ENCODE measurements at regions not wholly inside any gene's neighbourhood (a gene's known extent, or its start where the extent isn't known, plus 50 kb on each side); places are given as distances from the start of the nearest gene placed in this dataset.

DNA sequence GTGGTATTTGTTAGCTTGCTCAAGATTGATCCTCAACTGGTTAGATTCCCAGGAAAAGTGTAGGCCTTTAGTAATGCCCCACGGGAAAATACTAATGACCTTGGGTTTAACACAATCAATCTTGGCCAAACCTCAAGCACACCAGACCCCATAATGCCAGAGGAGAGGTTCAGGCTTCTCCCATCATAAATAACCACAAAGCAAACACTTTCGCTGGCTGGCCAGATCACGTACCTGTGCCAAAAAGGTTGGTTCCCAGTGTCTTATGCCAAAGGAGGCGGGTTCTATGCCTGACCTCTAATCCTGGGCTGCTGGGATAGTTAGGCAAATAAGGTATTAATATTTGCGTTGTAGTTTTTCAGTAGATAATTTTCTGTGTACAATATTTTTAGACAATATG is 379.2 kb upstream of the CDH18 start:
- ChIA-PET POLR2A (no interaction called here), CTCF (no interaction called here), SMC1A (ENCODE audit: uncharacterized antibody, unreplicated experiment) (no interaction called here), RAD21 (ENCODE audit: unreplicated experiment) (no interaction called here)
- no peaks in the 10 kb centered on the region for H3K9me3 ChIP-seq (replicated peaks; ENCODE audit: control insufficient read depth, insufficient read depth, low read length)
- no peak overlapping the region for H2AFZ ChIP-seq (ENCODE audit: control insufficient read depth, low read depth, low read length)
- no peaks in the 10 kb centered on the region for H3K4me1 ChIP-seq (ENCODE audit: control insufficient read depth, insufficient read depth, low read length)
- DNase-seq (ENCODE audit: low read depth, low spot score): no peak
- in situ Hi-C loops (cut with MboI) (no loop called here), intact Hi-C loops (cut with micrococcal nuclease; ENCODE audit: unreplicated experiment) (no loop called here)
- no TSS peak for BruUV-seq (replicated peaks)
- no peaks in the 10 kb centered on the region for H4K20me1 ChIP-seq (ENCODE audit: control insufficient read depth, insufficient read depth)
- ATAC-seq: no peak
- H3K27ac ChIP-seq (ENCODE audit: control insufficient read depth, insufficient read depth): no peak overlapping the region
- H3K4me3 ChIP-seq: no peak overlapping the region
- TF ChIP-seq, protein P1, sequence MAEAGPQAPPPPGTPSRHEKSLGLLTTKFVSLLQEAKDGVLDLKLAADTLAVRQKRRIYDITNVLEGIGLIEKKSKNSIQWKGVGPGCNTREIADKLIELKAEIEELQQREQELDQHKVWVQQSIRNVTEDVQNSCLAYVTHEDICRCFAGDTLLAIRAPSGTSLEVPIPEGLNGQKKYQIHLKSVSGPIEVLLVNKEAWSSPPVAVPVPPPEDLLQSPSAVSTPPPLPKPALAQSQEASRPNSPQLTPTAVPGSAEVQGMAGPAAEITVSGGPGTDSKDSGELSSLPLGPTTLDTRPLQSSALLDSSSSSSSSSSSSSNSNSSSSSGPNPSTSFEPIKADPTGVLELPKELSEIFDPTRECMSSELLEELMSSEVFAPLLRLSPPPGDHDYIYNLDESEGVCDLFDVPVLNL (IDR thresholded peaks at IDR 0.05; ENCODE audit: low read depth, low read length): no peak
- TF ChIP-seq NFYA (IDR thresholded peaks at IDR 0.05; ENCODE audit: borderline replicate concordance, low read depth, low read length): no peak
- no peak for TF ChIP-seq NBN (IDR thresholded peaks at IDR 0.05)
- no peak for TF ChIP-seq TARDBP (IDR thresholded peaks at IDR 0.05; ENCODE audit: borderline replicate concordance)
- TF ChIP-seq CBFB (IDR thresholded peaks at IDR 0.05; ENCODE audit: low read depth): no peak
- TF ChIP-seq IKZF2 (IDR thresholded peaks at IDR 0.05): no peak
- FAIRE-seq: no peak
- WGBS (ENCODE audit: insufficient coverage, insufficient replicate concordance, low lambda C conversion rate, missing lambda C conversion rate): 37% methylated on average over 5 of the region's 5 CpGs
- H3K79me2 ChIP-seq (ENCODE audit: control insufficient read depth, insufficient read depth, low read length): no peaks in the 10 kb centered on the region
- H3K36me3 ChIP-seq (ENCODE audit: control insufficient read depth in 2 of 2, insufficient read depth in 2 of 2, low read length in 1 of 2): no peaks in the 10 kb centered on the region
- no peak overlapping the region for H3K4me2 ChIP-seq (ENCODE audit: control insufficient read depth, insufficient read depth)
- H3K9ac ChIP-seq (ENCODE audit: control insufficient read depth, insufficient read depth, low read length): no peak overlapping the region
- H3K27me3 ChIP-seq (replicated peaks in 1 of 2; ENCODE audit: control insufficient read depth in 2 of 2, insufficient read depth in 2 of 2, low read length in 1 of 2): no peaks in the 10 kb centered on the region

DNA sequence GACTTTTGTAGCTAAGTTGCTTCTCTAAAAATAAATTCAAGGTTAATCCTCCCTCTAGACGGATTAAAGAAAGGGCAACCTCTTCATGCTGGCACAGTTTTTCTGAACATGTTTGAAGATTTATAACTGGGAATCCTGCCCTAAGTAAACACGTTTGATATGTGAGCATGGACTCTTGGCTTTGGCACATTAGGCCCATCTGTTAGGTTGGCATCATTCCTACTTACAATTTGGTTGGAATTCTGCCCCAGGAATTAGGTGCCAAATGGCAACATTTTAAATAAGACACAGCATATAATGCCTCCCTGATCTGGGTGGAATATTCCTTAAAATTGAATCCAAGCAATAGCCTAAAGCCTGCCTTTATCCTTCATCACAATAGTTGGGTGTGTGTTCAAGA is 372.3 kb upstream of the CDH18 start:
- in situ Hi-C loops (cut with MboI): no loop called here
- TF ChIP-seq FOS (IDR thresholded peaks at IDR 0.05; ENCODE audit: borderline replicate concordance, extremely low read depth, insufficient read length) (no peak), NR2F1 (conservative IDR thresholded peaks at IDR 0.05) (no peak), NBN (IDR thresholded peaks at IDR 0.05) (no peak), RELA (IDR thresholded peaks at IDR 0.05; ENCODE audit: borderline replicate concordance, partially characterized antibody) (no peak), YY1 (IDR thresholded peaks at IDR 0.05; ENCODE audit: low read depth, low read length) (no peak), SMAD5 (IDR thresholded peaks at IDR 0.05; ENCODE audit: low read depth) (no peak), RUNX3 (IDR thresholded peaks at IDR 0.05; ENCODE audit: low read length) (no peak), HCFC1 (IDR thresholded peaks at IDR 0.05; ENCODE audit: low read length) (no peak), TAF1 (IDR thresholded peaks at IDR 0.05; ENCODE audit: borderline replicate concordance, low read depth, low read length) (no peak), STAT1 (conservative IDR thresholded peaks at IDR 0.05) (no peak), RCOR1 (conservative IDR thresholded peaks at IDR 0.05; ENCODE audit: low read depth, low read length) (no peak), NRF1 (conservative IDR thresholded peaks at IDR 0.05; ENCODE audit: low read depth, low read length) (no peak), CEBPB (IDR thresholded peaks at IDR 0.05; ENCODE audit: borderline replicate concordance in 1 of 2, low read depth in 2 of 2, low read length in 2 of 2) (no peak), ZNF24 (IDR thresholded peaks at IDR 0.05) (no peak)
- TF ChIP-seq, protein P2, sequence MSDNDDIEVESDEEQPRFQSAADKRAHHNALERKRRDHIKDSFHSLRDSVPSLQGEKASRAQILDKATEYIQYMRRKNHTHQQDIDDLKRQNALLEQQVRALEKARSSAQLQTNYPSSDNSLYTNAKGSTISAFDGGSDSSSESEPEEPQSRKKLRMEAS (IDR thresholded peaks at IDR 0.05; ENCODE audit: low read depth, low read length): no peak
- WGBS (ENCODE audit: insufficient coverage, insufficient replicate concordance, low lambda C conversion rate, missing lambda C conversion rate): 0% methylated on average over 2 of the region's 2 CpGs
- FAIRE-seq (no peak), DNase-seq (ENCODE audit: low read depth, low spot score) (no peak), ATAC-seq (no peak)
- Histone ChIP-seq H3K4me2 (ENCODE audit: control insufficient read depth, insufficient read depth) (no peak overlapping the region), H3K27me3 (replicated peaks in 1 of 2; ENCODE audit: control insufficient read depth in 2 of 2, insufficient read depth in 2 of 2, low read length in 1 of 2) (no peaks in the 10 kb centered on the region), H3K9me3 (replicated peaks; ENCODE audit: control insufficient read depth, insufficient read depth, low read length) (no peaks in the 10 kb centered on the region), H2AFZ (ENCODE audit: control insufficient read depth, low read depth, low read length) (no peak overlapping the region), H3K9ac (ENCODE audit: control insufficient read depth, insufficient read depth, low read length) (no peak overlapping the region), H3K4me1 (ENCODE audit: control insufficient read depth, insufficient read depth, low read length) (no peaks in the 10 kb centered on the region), H3K4me3 (no peak overlapping the region), H4K20me1 (ENCODE audit: control insufficient read depth, insufficient read depth) (no peaks in the 10 kb centered on the region), H3K27ac (ENCODE audit: control insufficient read depth, insufficient read depth) (no peak overlapping the region), H3K36me3 (ENCODE audit: control insufficient read depth in 2 of 2, insufficient read depth in 2 of 2, low read length in 1 of 2) (no peaks in the 10 kb centered on the region), H3K79me2 (ENCODE audit: control insufficient read depth, insufficient read depth, low read length) (no peaks in the 10 kb centered on the region)
- ChIA-PET POLR2A (no interaction called here), SMC1A (ENCODE audit: uncharacterized antibody, unreplicated experiment) (no interaction called here), CTCF (no interaction called here), RAD21 (ENCODE audit: unreplicated experiment) (no interaction called here)
- intact Hi-C loops (cut with micrococcal nuclease; ENCODE audit: unreplicated experiment): no loop called here
- BruUV-seq (replicated peaks): no TSS peak

All from GM12878 (cell line).